GM12864 (cell line): ENCODE measurements at regions not wholly inside any gene's neighbourhood (a gene's known extent, or its start where the extent isn't known, plus 50 kb on each side); places are given as distances from the start of the nearest gene placed in this dataset.

ENCODE experiments used
- DNase-seq: peaks from one replicate; pipeline ENCODE4 v3.0.0-alpha.2; 2011; ENCODE audit warnings: low read depth
- H3K4me3 ChIP-seq: 2 replicates; pipeline ENCODE4 v1.5.1; 2011; ENCODE audit warnings: mild to moderate bottlenecking, low read depth, low read length, control low read depth
- CTCF ChIP-seq: IDR thresholded peaks from 2 replicates; pipeline ENCODE4 v1.5.1; 2011; ENCODE audit warnings: low read depth, mild to moderate bottlenecking, moderate library complexity, low read length, control low read depth, inconsistent platforms; ENCODE audit errors: missing control alignments

GRCh38 chr2:62291517-62292137, 95.7 kb downstream of the B3GNT2 start:
- DNase-seq: no peak
- TF ChIP-seq CTCF: no peak
- no peak overlapping the region for H3K4me3 ChIP-seq

GRCh38 chr2:62291052-62291451, 95.1 kb downstream of the B3GNT2 start:
- no peak for TF ChIP-seq CTCF
- DNase-seq: no peak
- no peak overlapping the region for H3K4me3 ChIP-seq

- no peak overlapping the region for H3K4me3 ChIP-seq
- no peak for TF ChIP-seq CTCF
- DNase-seq: peak; percentile 55
Measured at GRCh38 chr2:62287899-62288880, 92.3 kb downstream of the B3GNT2 start.

- H3K4me3 ChIP-seq: no peak overlapping the region
- TF ChIP-seq CTCF: no peak
- DNase-seq: no peak
Measured at GRCh38 chr2:62287282-62287681, 91.4 kb downstream of the B3GNT2 start.

- DNase-seq: no peak
- no peak for TF ChIP-seq CTCF
- no peak overlapping the region for H3K4me3 ChIP-seq
Measured at GRCh38 chr2:62286089-62286785, 90.3 kb downstream of the B3GNT2 start.

GRCh38 chr2:62284980-62285379, 89.1 kb downstream of the B3GNT2 start:
- no peak for TF ChIP-seq CTCF
- H3K4me3 ChIP-seq: no peak overlapping the region
- no peak for DNase-seq
